HG02759 (cell line): ENCODE measurements at regions not wholly inside any gene's neighbourhood (a gene's known extent, or its start where the extent isn't known, plus 50 kb on each side); places are given as distances from the start of the nearest gene placed in this dataset.
"Not testable (repeated sequence)": the region's sequence is repeated elsewhere in the genome, so short reads cannot be mapped to it uniquely, and the experiment has no call there.

Experiments used
- ATAC-seq: cut with Tn5 transposase; IDR thresholded peaks from one replicate; pipeline ENCODE4 v1.9.1; 2021; ENCODE audit warnings: mild to moderate bottlenecking, moderate library complexity; ENCODE audit not compliant: unreplicated experiment

- ATAC-seq, result no peak
These were observed 528.2 kb upstream of the TSPY4 start for GRCh38 chrY:8809076-8809475.

GRCh38 chrY:8814143-8814542, 523.1 kb upstream of the TSPY4 start:
- no peak for ATAC-seq

- ATAC-seq, result no peak
These were observed 521.6 kb upstream of the TSPY4 start for GRCh38 chrY:8815616-8816015.

GRCh38 chrY:8820032-8820431, 517.2 kb upstream of the TSPY4 start:
- ATAC-seq, result no peak

- no peak for ATAC-seq
These were observed 516.2 kb upstream of the TSPY4 start for GRCh38 chrY:8821106-8821505.

GRCh38 chrY:8852278-8852677, 485.0 kb upstream of the TSPY4 start:
- no peak for ATAC-seq

- no peak for ATAC-seq
These were observed 448.9 kb upstream of the TSPY4 start for GRCh38 chrY:8888371-8888770.

- no peak for ATAC-seq
These were observed 439.4 kb upstream of the TSPY4 start for GRCh38 chrY:8897876-8898275.

- ATAC-seq, result no peak
These were observed 432.1 kb upstream of the TSPY4 start for GRCh38 chrY:8905141-8905540.

GRCh38 chrY:8922576-8922975, 414.7 kb upstream of the TSPY4 start:
- not testable (repeated sequence) for ATAC-seq
